ENCODE measurements at regions not wholly inside any gene's neighbourhood (a gene's known extent, or its start where the extent isn't known, plus 50 kb on each side); places are given as distances from the start of the nearest gene placed in this dataset.

- Mint-ChIP-seq H3K27me3 (ENCODE audit: low read depth) (no peaks in the 10 kb centered on the region), H3K4me1 (peaks cover 48% of the 10 kb centered on the region), H3K36me3 (peaks cover 5% of the 10 kb centered on the region; the same call in 1 of the 2 replicates), H3K4me3 (no peak overlapping the region), H3K9me3 (peaks cover 38% of the 10 kb centered on the region), H3K27ac (no peak overlapping the region)
- no peak for TF ChIP-seq SMAD3 (CRISPR knock-in tag; IDR thresholded peaks at IDR 0.05; ENCODE audit: borderline replicate concordance)
- ATAC-seq (no peak), DNase-seq (ENCODE audit: low spot score) (no peak)
- CTCF ChIA-PET, result interaction anchor here (1.4 to 2.0 kb wide), 4 partner anchors 19 to 724 kb away, joined by 3 to 8 read pairs (median 5); no protein-coding TSS in a partner anchor
- POLR2A ChIA-PET, result no interaction called here
These were observed 130.6 kb upstream of the UBASH3B start for GRCh38 chr11:122524898-122525297.

- no peak for DNase-seq (ENCODE audit: low spot score)
- no peak for TF ChIP-seq NFYB (CRISPR knock-in tag; conservative IDR thresholded peaks at IDR 0.05; ENCODE audit: low read depth)
- TF ChIP-seq ZNF671 (CRISPR knock-in tag; IDR thresholded peaks at IDR 0.05), result no peak
- TF ChIP-seq FOXJ3 (CRISPR knock-in tag; IDR thresholded peaks at IDR 0.05; ENCODE audit: borderline replicate concordance), result no peak
- TF ChIP-seq TEAD4 (CRISPR knock-in tag; IDR thresholded peaks at IDR 0.05), result no peak
- POLR2A ChIA-PET, result interaction anchor here (0.6 kb wide), 1 partner anchor 95 kb away, joined by 3 read pairs; no protein-coding TSS in a partner anchor
- Mint-ChIP-seq H3K9me3 (peaks cover 36% of the 10 kb centered on the region), H3K27ac (peak overlapping the region; percentile 86; the same call in 1 of the 2 replicates), H3K36me3 (peaks cover 5% of the 10 kb centered on the region; the same call in 1 of the 2 replicates), H3K27me3 (ENCODE audit: low read depth) (no peaks in the 10 kb centered on the region), H3K4me3 (peak overlapping the region; percentile 36; the same call in 1 of the 2 replicates), H3K4me1 (peaks cover 48% of the 10 kb centered on the region)
- ATAC-seq, result peak; percentile 90
- CTCF ChIA-PET, result interaction anchor here (1.4 to 2.0 kb wide), 4 partner anchors 18 to 723 kb away, joined by 3 to 8 read pairs (median 5); no protein-coding TSS in a partner anchor
These were observed 131.4 kb upstream of the UBASH3B start for GRCh38 chr11:122523846-122524805.

- H3K27ac Mint-ChIP-seq, result no peak overlapping the region
- no peak overlapping the region for H3K4me3 Mint-ChIP-seq
- ChIA-PET CTCF (interaction anchor here (1.2 to 1.8 kb wide), 2 partner anchors 16 to 866 kb away, joined by 3 to 9 read pairs; no protein-coding TSS in a partner anchor), POLR2A (no interaction called here)
- TF ChIP-seq ZNF263 (CRISPR knock-in tag; IDR thresholded peaks at IDR 0.05; ENCODE audit: low read depth) (no peak), SMAD3 (CRISPR knock-in tag; IDR thresholded peaks at IDR 0.05; ENCODE audit: borderline replicate concordance) (no peak), KAT7 (CRISPR knock-in tag; IDR thresholded peaks at IDR 0.05; ENCODE audit: borderline replicate concordance) (no peak), CREM (CRISPR knock-in tag; IDR thresholded peaks at IDR 0.05) (no peak), JAZF1 (CRISPR knock-in tag; IDR thresholded peaks at IDR 0.05) (no peak), PREB (CRISPR knock-in tag; IDR thresholded peaks at IDR 0.05; ENCODE audit: borderline replicate concordance) (no peak), FOXK1 (CRISPR knock-in tag; IDR thresholded peaks at IDR 0.05) (no peak), TP53 (CRISPR knock-in tag; IDR thresholded peaks at IDR 0.05) (no peak), MAX (CRISPR knock-in tag; IDR thresholded peaks at IDR 0.05) (no peak), EMX1 (CRISPR knock-in tag; IDR thresholded peaks at IDR 0.05) (no peak), ZNF532 (CRISPR knock-in tag; IDR thresholded peaks at IDR 0.05; ENCODE audit: borderline replicate concordance) (no peak), PRRX2 (CRISPR knock-in tag; IDR thresholded peaks at IDR 0.05) (no peak), ATF1 (CRISPR knock-in tag; IDR thresholded peaks at IDR 0.05) (no peak), GTF2I (CRISPR knock-in tag; conservative IDR thresholded peaks at IDR 0.05) (no peak)
- ATAC-seq (no peak), DNase-seq (ENCODE audit: low spot score) (no peak)
- peaks cover 5% of the 10 kb centered on the region; the same call in 1 of the 2 replicates for H3K36me3 Mint-ChIP-seq
- no peaks in the 10 kb centered on the region for H3K27me3 Mint-ChIP-seq (ENCODE audit: low read depth)
- peaks cover 48% of the 10 kb centered on the region for H3K4me1 Mint-ChIP-seq
- H3K9me3 Mint-ChIP-seq, result peaks cover 22% of the 10 kb centered on the region
These were observed 133.9 kb upstream of the UBASH3B start for GRCh38 chr11:122521626-122522025.

Data from WTC11 (cell line).